Astrocyte (in vitro differentiated cells and primary cell): ENCODE measurements at regions not wholly inside any gene's neighbourhood (a gene's known extent, or its start where the extent isn't known, plus 50 kb on each side); places are given as distances from the start of the nearest gene placed in this dataset.

Experiments
- CTCF ChIP-seq: IDR thresholded peaks from 2 replicates; pipeline ENCODE4 v1.5.1; 2011; ENCODE audit warnings: low read depth, mild to moderate bottlenecking, inconsistent platforms, low read length, moderate library complexity; ENCODE audit not compliant: insufficient read depth
- EZH2 ChIP-seq: IDR thresholded peaks from 2 replicates; pipeline ENCODE4 v1.6.1; 2012; ENCODE audit warnings: mild to moderate bottlenecking, low read length, inconsistent platforms; ENCODE audit not compliant: insufficient read depth

- TF ChIP-seq CTCF (no peak), EZH2 (no peak)
Observed at GRCh38 chr3:64387688-64388087, 162.4 kb upstream of the PRICKLE2 start.
